GM12878 (cell line): ENCODE measurements at regions not wholly inside any gene's neighbourhood (a gene's known extent, or its start where the extent isn't known, plus 50 kb on each side); places are given as distances from the start of the nearest gene placed in this dataset.

ENCODE experiments used
- ATAC-seq: fragments of 200-7000 bp; cut with Tn5 transposase; 3 replicates; pipeline ENCODE4 v1.9.1; 2020; ENCODE audit warnings: mild to moderate bottlenecking, moderate library complexity
- BruUV-seq: library from RNA; stranded (reverse); fragments of 400-500 nt; replicated peaks from 2 replicates; lab custom pipeline; 2021; lab: Mats Ljungman, UMichigan
- CTCF ChIA-PET: fragments of 300-600 bp; sonication (Branson Sonifier 250); formaldehyde crosslinking; extraction: SDS; loops from one replicate; lab custom pipeline; 2021; ENCODE audit warnings: inconsistent platforms; lab: Yijun Ruan, JAX
- POLR2A ChIA-PET: fragments of 350-600 bp; formaldehyde crosslinking; extraction: SDS; loops from one replicate; lab custom pipeline; 2021; ENCODE audit warnings: inconsistent platforms; lab: Charles Lee
- RAD21 ChIA-PET: fragments of 300-600 bp; sonication (Branson Sonifier 250); formaldehyde crosslinking; loops from one replicate; lab custom pipeline; 2023; ENCODE audit warnings: antibody characterized with exemption; ENCODE audit not compliant: unreplicated experiment; lab: Charles Lee
- SMC1A ChIA-PET: fragments of 300-600 bp; sonication (Branson Sonifier 250); formaldehyde crosslinking; loops from one replicate; lab custom pipeline; 2023; ENCODE audit not compliant: unreplicated experiment, uncharacterized antibody; lab: Charles Lee
- DNase-seq: peaks from one replicate; pipeline ENCODE4 v3.0.0-alpha.2; 2011; ENCODE audit warnings: low read depth, low spot score
- FAIRE-seq: peaks from 3 replicates; lab custom pipeline; 2011; peaks lifted over from hg19 to GRCh38; lab: Jason Lieb, UNC
- H2AFZ ChIP-seq: 2 replicates; pipeline ENCODE4 v1.6.0; 2011; ENCODE audit warnings: low read depth, low read length, control low read depth; ENCODE audit not compliant: control insufficient read depth
- H3K27ac ChIP-seq: 2 replicates; pipeline ENCODE4 v1.5.1; 2011; ENCODE audit warnings: control low read depth; ENCODE audit not compliant: control insufficient read depth, insufficient read depth
- H3K27me3 ChIP-seq, 2 experiments: replicated peaks in 1 of 2; 2 replicates each; pipeline versions ENCODE4 v1.6.0 to v1.6.1; 2011; ENCODE audit warnings: low read length in 1 of 2; ENCODE audit not compliant: control insufficient read depth in 2 of 2, insufficient read depth in 2 of 2
- H3K36me3 ChIP-seq, 2 experiments: 2 replicates each; pipeline ENCODE4 v1.5.1; 2011; ENCODE audit warnings: low read length in 1 of 2; ENCODE audit not compliant: control insufficient read depth in 2 of 2, insufficient read depth in 2 of 2
- H3K4me1 ChIP-seq: 2 replicates; pipeline ENCODE4 v1.6.1; 2011; ENCODE audit warnings: mild to moderate bottlenecking, low read length, moderate library complexity, mixed read lengths; ENCODE audit not compliant: control insufficient read depth, insufficient read depth
- H3K4me2 ChIP-seq: 2 replicates; pipeline ENCODE4 v1.6.0; 2011; ENCODE audit warnings: control low read depth; ENCODE audit not compliant: control insufficient read depth, insufficient read depth
- H3K4me3 ChIP-seq: fragments of 200-600 bp; sonication (generic); 2 replicates; pipeline ENCODE4 v1.5.1; 2016
- H3K79me2 ChIP-seq: 2 replicates; pipeline ENCODE4 v1.6.0; 2011; ENCODE audit warnings: low read length; ENCODE audit not compliant: control insufficient read depth, insufficient read depth
- H3K9ac ChIP-seq: 2 replicates; pipeline ENCODE4 v1.8.0; 2011; ENCODE audit warnings: low read length, control low read depth, mixed read lengths; ENCODE audit not compliant: control insufficient read depth, insufficient read depth
- H3K9me3 ChIP-seq: replicated peaks from 3 replicates; pipeline ENCODE4 v1.5.1; 2011; ENCODE audit warnings: mild to moderate bottlenecking, low read length; ENCODE audit not compliant: control insufficient read depth, insufficient read depth
- H4K20me1 ChIP-seq: 2 replicates; pipeline ENCODE4 v1.6.0; 2011; ENCODE audit not compliant: control insufficient read depth, insufficient read depth
- CREB1 ChIP-seq: IDR thresholded peaks from 2 replicates; pipeline ENCODE4 v1.6.1; 2012; ENCODE audit warnings: low read depth, mild to moderate bottlenecking, inconsistent platforms
- E2F4 ChIP-seq: IDR thresholded peaks from 2 replicates; pipeline ENCODE4 v1.6.1; 2012; ENCODE audit warnings: low read depth, low read length, improper control_type of control experiment
- FOXK2 ChIP-seq: fragments of 450-650 bp; IDR thresholded peaks from 2 replicates; pipeline ENCODE4 v1.6.1; 2017; ENCODE audit warnings: mild to moderate bottlenecking, moderate library complexity
- KAT2A ChIP-seq: conservative IDR thresholded peaks from 2 replicates; pipeline ENCODE4 v1.6.1; 2011; ENCODE audit warnings: low read depth, low read length; ENCODE audit not compliant: control insufficient read depth
- MAX ChIP-seq: IDR thresholded peaks from 2 replicates; pipeline ENCODE4 v1.6.1; 2012; ENCODE audit warnings: low read depth, low read length, improper control_type of control experiment
- RFX5 ChIP-seq: IDR thresholded peaks from 2 replicates; pipeline ENCODE4 v1.6.1; 2011; ENCODE audit warnings: low read depth, low read length, improper control_type of control experiment
- SIX5 ChIP-seq: IDR thresholded peaks from 2 replicates; pipeline ENCODE4 v1.6.1; 2011; ENCODE audit warnings: mild to moderate bottlenecking, low read depth, low read length, moderate library complexity; ENCODE audit not compliant: severe bottlenecking
- SPI1 ChIP-seq: IDR thresholded peaks from 2 replicates; pipeline ENCODE4 v1.6.1; 2011; ENCODE audit warnings: low read depth, mild to moderate bottlenecking, low read length, moderate library complexity, borderline replicate concordance; ENCODE audit not compliant: insufficient read depth
- WGBS: methylation state at CpG from one replicate; pipeline ENCODE4 v1.1.6; 2016; ENCODE audit warnings: low lambda C conversion rate; ENCODE audit not compliant: insufficient replicate concordance, insufficient coverage; ENCODE audit errors: missing lambda C conversion rate; 5-methylcytosine and 5-hydroxymethylcytosine counted together
- in situ Hi-C: fragments of 300-500 bp; cut with MboI; formaldehyde crosslinking; loops from 9 replicates; pipeline ENCODE4 v1.14.3; 2018; ENCODE audit warnings: mixed read lengths
- intact Hi-C: fragments of 100-400 bp; cut with micrococcal nuclease; formaldehyde crosslinking; loops from one replicate; pipeline ENCODE4 v1.14.2; 2022; ENCODE audit not compliant: unreplicated experiment
- TF ChIP-seq, protein P1 (sequence below): IDR thresholded peaks from 2 replicates; pipeline ENCODE4 v1.6.1; 2011; ENCODE audit warnings: borderline replicate concordance, low read depth, mild to moderate bottlenecking, moderate library complexity, mixed read lengths, low read length; ENCODE audit not compliant: insufficient read depth; ENCODE audit errors: extremely low read length
- TF ChIP-seq, protein P2 (sequence below): fragments of 450-650 bp; IDR thresholded peaks from 2 replicates; pipeline ENCODE4 v1.6.1; 2017; ENCODE audit warnings: mild to moderate bottlenecking, moderate library complexity
- TF ChIP-seq, protein P3 (sequence below): fragments of 450-650 bp; conservative IDR thresholded peaks from 2 replicates; pipeline ENCODE4 v1.6.1; 2017; ENCODE audit warnings: mild to moderate bottlenecking, moderate library complexity
- TF ChIP-seq, protein P4 (sequence below): fragments of 450-650 bp; formaldehyde crosslinking; IDR thresholded peaks from 2 replicates; pipeline ENCODE4 v1.4.0; 2022; ENCODE audit warnings: mild to moderate bottlenecking, moderate library complexity

GRCh38 chr4:146071390-146071789, 104.1 kb upstream of the LSM6 start:
- 77% methylated on average over 5 of the region's 5 CpGs for WGBS
- in situ Hi-C loops: no loop called here
- POLR2A ChIA-PET: no interaction called here
- Histone ChIP-seq H4K20me1 (no peaks in the 10 kb centered on the region), H3K4me2 (no peak overlapping the region), H2AFZ (no peak overlapping the region), H3K4me1 (peaks cover 5% of the 10 kb centered on the region), H3K27me3 (no peaks in the 10 kb centered on the region), H3K4me3 (no peak overlapping the region), H3K79me2 (no peaks in the 10 kb centered on the region), H3K36me3 (no peaks in the 10 kb centered on the region), H3K9ac (no peak overlapping the region), H3K9me3 (no peaks in the 10 kb centered on the region; the same call in 2 of the 3 replicates), H3K27ac (no peak overlapping the region)
- TF ChIP-seq SIX5 (no peak), MAX (no peak), RFX5 (no peak), KAT2A (no peak), CREB1 (no peak), E2F4 (no peak), SPI1 (no peak), FOXK2 (no peak)
- TF ChIP-seq, protein P1, sequence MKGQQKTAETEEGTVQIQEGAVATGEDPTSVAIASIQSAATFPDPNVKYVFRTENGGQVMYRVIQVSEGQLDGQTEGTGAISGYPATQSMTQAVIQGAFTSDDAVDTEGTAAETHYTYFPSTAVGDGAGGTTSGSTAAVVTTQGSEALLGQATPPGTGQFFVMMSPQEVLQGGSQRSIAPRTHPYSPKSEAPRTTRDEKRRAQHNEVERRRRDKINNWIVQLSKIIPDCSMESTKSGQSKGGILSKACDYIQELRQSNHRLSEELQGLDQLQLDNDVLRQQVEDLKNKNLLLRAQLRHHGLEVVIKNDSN: no peak
- TF ChIP-seq, protein P2, sequence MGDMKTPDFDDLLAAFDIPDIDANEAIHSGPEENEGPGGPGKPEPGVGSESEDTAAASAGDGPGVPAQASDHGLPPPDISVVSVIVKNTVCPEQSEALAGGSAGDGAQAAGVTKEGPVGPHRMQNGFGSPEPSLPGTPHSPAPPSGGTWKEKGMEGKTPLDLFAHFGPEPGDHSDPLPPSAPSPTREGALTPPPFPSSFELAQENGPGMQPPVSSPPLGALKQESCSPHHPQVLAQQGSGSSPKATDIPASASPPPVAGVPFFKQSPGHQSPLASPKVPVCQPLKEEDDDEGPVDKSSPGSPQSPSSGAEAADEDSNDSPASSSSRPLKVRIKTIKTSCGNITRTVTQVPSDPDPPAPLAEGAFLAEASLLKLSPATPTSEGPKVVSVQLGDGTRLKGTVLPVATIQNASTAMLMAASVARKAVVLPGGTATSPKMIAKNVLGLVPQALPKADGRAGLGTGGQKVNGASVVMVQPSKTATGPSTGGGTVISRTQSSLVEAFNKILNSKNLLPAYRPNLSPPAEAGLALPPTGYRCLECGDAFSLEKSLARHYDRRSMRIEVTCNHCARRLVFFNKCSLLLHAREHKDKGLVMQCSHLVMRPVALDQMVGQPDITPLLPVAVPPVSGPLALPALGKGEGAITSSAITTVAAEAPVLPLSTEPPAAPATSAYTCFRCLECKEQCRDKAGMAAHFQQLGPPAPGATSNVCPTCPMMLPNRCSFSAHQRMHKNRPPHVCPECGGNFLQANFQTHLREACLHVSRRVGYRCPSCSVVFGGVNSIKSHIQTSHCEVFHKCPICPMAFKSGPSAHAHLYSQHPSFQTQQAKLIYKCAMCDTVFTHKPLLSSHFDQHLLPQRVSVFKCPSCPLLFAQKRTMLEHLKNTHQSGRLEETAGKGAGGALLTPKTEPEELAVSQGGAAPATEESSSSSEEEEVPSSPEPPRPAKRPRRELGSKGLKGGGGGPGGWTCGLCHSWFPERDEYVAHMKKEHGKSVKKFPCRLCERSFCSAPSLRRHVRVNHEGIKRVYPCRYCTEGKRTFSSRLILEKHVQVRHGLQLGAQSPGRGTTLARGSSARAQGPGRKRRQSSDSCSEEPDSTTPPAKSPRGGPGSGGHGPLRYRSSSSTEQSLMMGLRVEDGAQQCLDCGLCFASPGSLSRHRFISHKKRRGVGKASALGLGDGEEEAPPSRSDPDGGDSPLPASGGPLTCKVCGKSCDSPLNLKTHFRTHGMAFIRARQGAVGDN: no peak
- TF ChIP-seq, protein P3, sequence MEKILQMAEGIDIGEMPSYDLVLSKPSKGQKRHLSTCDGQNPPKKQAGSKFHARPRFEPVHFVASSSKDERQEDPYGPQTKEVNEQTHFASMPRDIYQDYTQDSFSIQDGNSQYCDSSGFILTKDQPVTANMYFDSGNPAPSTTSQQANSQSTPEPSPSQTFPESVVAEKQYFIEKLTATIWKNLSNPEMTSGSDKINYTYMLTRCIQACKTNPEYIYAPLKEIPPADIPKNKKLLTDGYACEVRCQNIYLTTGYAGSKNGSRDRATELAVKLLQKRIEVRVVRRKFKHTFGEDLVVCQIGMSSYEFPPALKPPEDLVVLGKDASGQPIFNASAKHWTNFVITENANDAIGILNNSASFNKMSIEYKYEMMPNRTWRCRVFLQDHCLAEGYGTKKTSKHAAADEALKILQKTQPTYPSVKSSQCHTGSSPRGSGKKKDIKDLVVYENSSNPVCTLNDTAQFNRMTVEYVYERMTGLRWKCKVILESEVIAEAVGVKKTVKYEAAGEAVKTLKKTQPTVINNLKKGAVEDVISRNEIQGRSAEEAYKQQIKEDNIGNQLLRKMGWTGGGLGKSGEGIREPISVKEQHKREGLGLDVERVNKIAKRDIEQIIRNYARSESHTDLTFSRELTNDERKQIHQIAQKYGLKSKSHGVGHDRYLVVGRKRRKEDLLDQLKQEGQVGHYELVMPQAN: no peak
- TF ChIP-seq, protein P4, sequence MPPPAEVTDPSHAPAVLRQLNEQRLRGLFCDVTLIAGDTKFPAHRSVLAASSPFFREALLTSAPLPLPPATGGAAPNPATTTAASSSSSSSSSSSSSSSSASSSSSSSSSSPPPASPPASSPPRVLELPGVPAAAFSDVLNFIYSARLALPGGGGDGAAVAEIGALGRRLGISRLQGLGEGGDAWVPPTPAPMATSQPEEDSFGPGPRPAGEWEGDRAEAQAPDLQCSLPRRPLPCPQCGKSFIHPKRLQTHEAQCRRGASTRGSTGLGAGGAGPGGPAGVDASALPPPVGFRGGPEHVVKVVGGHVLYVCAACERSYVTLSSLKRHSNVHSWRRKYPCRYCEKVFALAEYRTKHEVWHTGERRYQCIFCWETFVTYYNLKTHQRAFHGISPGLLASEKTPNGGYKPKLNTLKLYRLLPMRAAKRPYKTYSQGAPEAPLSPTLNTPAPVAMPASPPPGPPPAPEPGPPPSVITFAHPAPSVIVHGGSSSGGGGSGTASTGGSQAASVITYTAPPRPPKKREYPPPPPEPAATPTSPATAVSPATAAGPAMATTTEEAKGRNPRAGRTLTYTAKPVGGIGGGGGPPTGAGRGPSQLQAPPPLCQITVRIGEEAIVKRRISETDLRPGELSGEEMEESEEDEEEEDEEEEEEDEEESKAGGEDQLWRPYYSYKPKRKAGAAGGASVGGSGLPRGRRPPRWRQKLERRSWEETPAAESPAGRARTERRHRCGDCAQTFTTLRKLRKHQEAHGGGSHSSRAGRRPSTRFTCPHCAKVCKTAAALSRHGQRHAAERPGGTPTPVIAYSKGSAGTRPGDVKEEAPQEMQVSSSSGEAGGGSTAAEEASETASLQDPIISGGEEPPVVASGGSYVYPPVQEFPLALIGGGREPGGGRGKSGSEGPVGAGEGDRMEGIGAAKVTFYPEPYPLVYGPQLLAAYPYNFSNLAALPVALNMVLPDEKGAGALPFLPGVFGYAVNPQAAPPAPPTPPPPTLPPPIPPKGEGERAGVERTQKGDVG (CRISPR knock-in tag): no peak
- RAD21 ChIA-PET: no interaction called here
- intact Hi-C loops: no loop called here
- no peak for ATAC-seq
- no TSS peak for BruUV-seq
- FAIRE-seq: no peak
- CTCF ChIA-PET: no interaction called here
- SMC1A ChIA-PET: interaction anchor here (1.3 kb wide), 1 partner anchor 43 kb away, joined by 3 read pairs; no protein-coding TSS in a partner anchor
- DNase-seq: no peak
